Loucy (cell line): ENCODE measurements at regions not wholly inside any gene's neighbourhood (a gene's known extent, or its start where the extent isn't known, plus 50 kb on each side); places are given as distances from the start of the nearest gene placed in this dataset.

Source experiments
- CTCF ChIP-seq: fragments of 200-600 bp; sonication (generic); conservative IDR thresholded peaks from 2 replicates; pipeline ENCODE4 v1.5.1; 2014; ENCODE audit warnings: mild to moderate bottlenecking, antibody characterized with exemption, low read length
- EZH2phosphoT487 ChIP-seq: fragments of 200-600 bp; IDR thresholded peaks from 2 replicates; pipeline ENCODE4 v1.6.1; 2018; ENCODE audit warnings: antibody characterized with exemption, mild to moderate bottlenecking, moderate library complexity, borderline replicate concordance

- TF ChIP-seq CTCF (no peak), EZH2phosphoT487 (no peak)
These were observed 102.8 kb upstream of the ACTRT2 start for GRCh38 chr1:2918441-2918840.
